KMS-11 (cell line): ENCODE measurements at regions not wholly inside any gene's neighbourhood (a gene's known extent, or its start where the extent isn't known, plus 50 kb on each side); places are given as distances from the start of the nearest gene placed in this dataset.

ENCODE experiments used
- H2AFZ ChIP-seq: fragments of 200-600 bp; sonication (generic); 2 replicates; pipeline ENCODE4 v1.6.1; 2016; ENCODE audit warnings: antibody characterized with exemption, mixed run types, low read depth
- H3K27ac ChIP-seq: fragments of 200-600 bp; sonication (generic); 2 replicates; pipeline ENCODE4 v1.6.1; 2016; ENCODE audit warnings: mild to moderate bottlenecking, mixed run types
- H3K27me3 ChIP-seq: fragments of 200-600 bp; sonication (generic); 2 replicates; pipeline ENCODE4 v1.6.1; 2017; ENCODE audit warnings: mild to moderate bottlenecking, low read depth, mixed run types, moderate library complexity; ENCODE audit not compliant: insufficient read depth
- H3K36me3 ChIP-seq: fragments of 200-600 bp; sonication (generic); 2 replicates; pipeline ENCODE4 v1.6.1; 2017; ENCODE audit warnings: mild to moderate bottlenecking, mixed run types; ENCODE audit not compliant: insufficient read depth
- H3K4me1 ChIP-seq: fragments of 200-600 bp; sonication (generic); 2 replicates; pipeline ENCODE4 v1.6.1; 2016; ENCODE audit warnings: mild to moderate bottlenecking, low read depth, mixed run types; ENCODE audit not compliant: poor library complexity, severe bottlenecking
- H3K4me2 ChIP-seq: fragments of 200-600 bp; sonication (generic); 2 replicates; pipeline ENCODE4 v1.7.0; 2016; ENCODE audit warnings: mild to moderate bottlenecking, mixed run types
- H3K4me3 ChIP-seq: fragments of 200-600 bp; sonication (generic); IDR thresholded peaks from 2 replicates; pipeline ENCODE4 v1.6.1; 2017; ENCODE audit warnings: low read depth, low read length, mixed read lengths; ENCODE audit not compliant: insufficient read depth
- H3K79me2 ChIP-seq: fragments of 200-600 bp; sonication (generic); 2 replicates; pipeline ENCODE4 v1.6.1; 2016; ENCODE audit warnings: low read depth, mixed run types; ENCODE audit not compliant: insufficient read depth
- H3K9ac ChIP-seq: fragments of 200-600 bp; sonication (generic); 2 replicates; pipeline ENCODE4 v1.6.1; 2016; ENCODE audit warnings: mild to moderate bottlenecking, mixed run types
- H4K20me1 ChIP-seq: fragments of 200-600 bp; sonication (generic); 2 replicates; pipeline ENCODE4 v1.6.1; 2016; ENCODE audit warnings: mild to moderate bottlenecking, mixed run types; ENCODE audit not compliant: insufficient read depth
- CTCF ChIP-seq: fragments of 200-600 bp; sonication (generic); conservative IDR thresholded peaks from 2 replicates; pipeline ENCODE4 v1.6.1; 2017; ENCODE audit warnings: low read depth, mild to moderate bottlenecking, antibody characterized with exemption, low read length, moderate library complexity, mixed read lengths

GRCh38 chr10:44154956-44155355 lies 229.9 kb downstream of the CXCL12 start:
- Histone ChIP-seq H3K27ac (no peak overlapping the region), H3K4me2 (no peak overlapping the region), H3K4me3 (no peak overlapping the region), H2AFZ (no peak overlapping the region), H4K20me1 (no peaks in the 10 kb centered on the region), H3K79me2 (no peaks in the 10 kb centered on the region), H3K27me3 (no peaks in the 10 kb centered on the region), H3K4me1 (no peaks in the 10 kb centered on the region), H3K36me3 (no peaks in the 10 kb centered on the region), H3K9ac (no peak overlapping the region)
- no peak for TF ChIP-seq CTCF

- no peaks in the 10 kb centered on the region for H3K36me3 ChIP-seq
- TF ChIP-seq CTCF = no peak
- no peak overlapping the region for H2AFZ ChIP-seq
- no peaks in the 10 kb centered on the region for H3K79me2 ChIP-seq
- no peaks in the 10 kb centered on the region for H4K20me1 ChIP-seq
- H3K4me2 ChIP-seq = no peak overlapping the region
- no peak overlapping the region for H3K9ac ChIP-seq
- no peak overlapping the region for H3K27ac ChIP-seq
- H3K27me3 ChIP-seq = no peaks in the 10 kb centered on the region
- no peak overlapping the region for H3K4me3 ChIP-seq
- H3K4me1 ChIP-seq = no peaks in the 10 kb centered on the region
Observed at GRCh38 chr10:44153918-44154670, 230.8 kb downstream of the CXCL12 start.

GRCh38 chr10:44143556-44143955 lies 241.3 kb downstream of the CXCL12 start:
- H3K4me3 ChIP-seq = no peak overlapping the region
- H3K4me2 ChIP-seq = no peak overlapping the region
- TF ChIP-seq CTCF = no peak
- H3K4me1 ChIP-seq = no peaks in the 10 kb centered on the region
- H3K27me3 ChIP-seq = no peaks in the 10 kb centered on the region
- H2AFZ ChIP-seq = no peak overlapping the region
- no peak overlapping the region for H3K9ac ChIP-seq
- no peaks in the 10 kb centered on the region for H3K36me3 ChIP-seq
- no peaks in the 10 kb centered on the region for H3K79me2 ChIP-seq
- H3K27ac ChIP-seq = no peak overlapping the region
- no peaks in the 10 kb centered on the region for H4K20me1 ChIP-seq

GRCh38 chr10:44132361-44133289 lies 252.3 kb downstream of the CXCL12 start:
- Histone ChIP-seq H3K4me3 (no peak overlapping the region), H3K27ac (no peak overlapping the region), H3K4me2 (no peak overlapping the region), H3K9ac (no peak overlapping the region), H3K27me3 (no peaks in the 10 kb centered on the region), H2AFZ (no peak overlapping the region), H3K4me1 (no peaks in the 10 kb centered on the region), H4K20me1 (no peaks in the 10 kb centered on the region), H3K79me2 (no peaks in the 10 kb centered on the region), H3K36me3 (no peaks in the 10 kb centered on the region)
- TF ChIP-seq CTCF = no peak
